ENCODE measurements at regions not wholly inside any gene's neighbourhood (a gene's known extent, or its start where the extent isn't known, plus 50 kb on each side); places are given as distances from the start of the nearest gene placed in this dataset.

- Histone ChIP-seq H3K4me1 (ENCODE audit: insufficient read depth, low read length, severe bottlenecking) (no peaks in the 10 kb centered on the region), H3K79me2 (ENCODE audit: insufficient read depth, low read length) (no peaks in the 10 kb centered on the region), H3K9me3 (ENCODE audit: low read length) (no peaks in the 10 kb centered on the region), H3K4me3 (ENCODE audit: low read depth, low read length, poor library complexity, severe bottlenecking) (no peak overlapping the region), H3K9me2 (ENCODE audit: low read depth, low read length) (no peaks in the 10 kb centered on the region), H3K4me2 (ENCODE audit: low read length) (no peak overlapping the region), H3K27ac (ENCODE audit: low read depth, low read length, poor library complexity, severe bottlenecking) (no peak overlapping the region), H3F3A (ENCODE audit: insufficient read depth, low read length) (no peaks in the 10 kb centered on the region), H3K27me3 (ENCODE audit: insufficient read depth, low read length) (no peaks in the 10 kb centered on the region), H3K36me3 (ENCODE audit: insufficient read depth, low read length) (no peaks in the 10 kb centered on the region), H2AFZ (ENCODE audit: low read length) (no peak overlapping the region), H3K9ac (ENCODE audit: low read length) (no peak overlapping the region), H4K20me1 (ENCODE audit: insufficient read depth, low read length) (no peaks in the 10 kb centered on the region)
- TF ChIP-seq, protein P1, sequence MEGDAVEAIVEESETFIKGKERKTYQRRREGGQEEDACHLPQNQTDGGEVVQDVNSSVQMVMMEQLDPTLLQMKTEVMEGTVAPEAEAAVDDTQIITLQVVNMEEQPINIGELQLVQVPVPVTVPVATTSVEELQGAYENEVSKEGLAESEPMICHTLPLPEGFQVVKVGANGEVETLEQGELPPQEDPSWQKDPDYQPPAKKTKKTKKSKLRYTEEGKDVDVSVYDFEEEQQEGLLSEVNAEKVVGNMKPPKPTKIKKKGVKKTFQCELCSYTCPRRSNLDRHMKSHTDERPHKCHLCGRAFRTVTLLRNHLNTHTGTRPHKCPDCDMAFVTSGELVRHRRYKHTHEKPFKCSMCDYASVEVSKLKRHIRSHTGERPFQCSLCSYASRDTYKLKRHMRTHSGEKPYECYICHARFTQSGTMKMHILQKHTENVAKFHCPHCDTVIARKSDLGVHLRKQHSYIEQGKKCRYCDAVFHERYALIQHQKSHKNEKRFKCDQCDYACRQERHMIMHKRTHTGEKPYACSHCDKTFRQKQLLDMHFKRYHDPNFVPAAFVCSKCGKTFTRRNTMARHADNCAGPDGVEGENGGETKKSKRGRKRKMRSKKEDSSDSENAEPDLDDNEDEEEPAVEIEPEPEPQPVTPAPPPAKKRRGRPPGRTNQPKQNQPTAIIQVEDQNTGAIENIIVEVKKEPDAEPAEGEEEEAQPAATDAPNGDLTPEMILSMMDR (IDR thresholded peaks at IDR 0.05; ENCODE audit: low read length), result no peak
- no peak for TF ChIP-seq EZH2 (IDR thresholded peaks at IDR 0.05; ENCODE audit: borderline replicate concordance, low read length)
Observed at GRCh38 chr9:7303907-7304626, 495.5 kb downstream of the DMAC1 start.

GRCh38 chr9:7300484-7300883 lies 499.1 kb downstream of the DMAC1 start:
- Histone ChIP-seq H3K27me3 (ENCODE audit: insufficient read depth, low read length) (no peaks in the 10 kb centered on the region), H3K4me3 (ENCODE audit: low read depth, low read length, poor library complexity, severe bottlenecking) (no peak overlapping the region), H3K9ac (ENCODE audit: low read length) (no peak overlapping the region), H2AFZ (ENCODE audit: low read length) (no peak overlapping the region), H3K36me3 (ENCODE audit: insufficient read depth, low read length) (no peaks in the 10 kb centered on the region), H3K27ac (ENCODE audit: low read depth, low read length, poor library complexity, severe bottlenecking) (no peak overlapping the region), H3F3A (ENCODE audit: insufficient read depth, low read length) (no peaks in the 10 kb centered on the region), H3K9me2 (ENCODE audit: low read depth, low read length) (no peaks in the 10 kb centered on the region), H3K79me2 (ENCODE audit: insufficient read depth, low read length) (no peaks in the 10 kb centered on the region), H3K4me1 (ENCODE audit: insufficient read depth, low read length, severe bottlenecking) (no peaks in the 10 kb centered on the region), H3K9me3 (ENCODE audit: low read length) (no peaks in the 10 kb centered on the region), H4K20me1 (ENCODE audit: insufficient read depth, low read length) (no peaks in the 10 kb centered on the region), H3K4me2 (ENCODE audit: low read length) (no peak overlapping the region)
- TF ChIP-seq EZH2 (IDR thresholded peaks at IDR 0.05; ENCODE audit: borderline replicate concordance, low read length), result no peak
- TF ChIP-seq, protein P1 (IDR thresholded peaks at IDR 0.05; ENCODE audit: low read length), result no peak

DNA sequence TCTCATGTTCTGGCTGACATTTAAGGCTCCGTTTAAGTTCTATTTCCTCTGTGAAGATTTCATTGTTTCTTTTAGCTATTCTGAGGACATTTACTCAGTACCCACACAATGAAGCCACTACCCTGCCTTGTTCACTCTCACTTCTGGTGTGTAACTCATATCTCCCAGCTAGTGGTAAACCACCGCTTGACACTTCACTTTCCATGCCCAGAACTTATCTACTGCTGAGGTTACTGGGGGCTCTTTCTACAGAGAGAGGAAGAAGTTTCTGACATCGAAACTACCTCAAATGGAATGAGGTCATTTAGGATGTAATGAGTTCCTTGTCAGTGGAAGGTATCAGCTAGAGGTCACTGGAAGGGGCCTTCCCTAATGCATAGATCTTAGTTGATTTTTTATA lies 501.5 kb downstream of the DMAC1 start:
- no peaks in the 10 kb centered on the region for H3K79me2 ChIP-seq (ENCODE audit: insufficient read depth, low read length)
- no peak overlapping the region for H2AFZ ChIP-seq (ENCODE audit: low read length)
- H3K9me2 ChIP-seq (ENCODE audit: low read depth, low read length), result no peaks in the 10 kb centered on the region
- H3K9ac ChIP-seq (ENCODE audit: low read length), result no peak overlapping the region
- H3K27ac ChIP-seq (ENCODE audit: low read depth, low read length, poor library complexity, severe bottlenecking), result no peak overlapping the region
- no peaks in the 10 kb centered on the region for H3K4me1 ChIP-seq (ENCODE audit: insufficient read depth, low read length, severe bottlenecking)
- no peaks in the 10 kb centered on the region for H4K20me1 ChIP-seq (ENCODE audit: insufficient read depth, low read length)
- no peaks in the 10 kb centered on the region for H3K9me3 ChIP-seq (ENCODE audit: low read length)
- H3F3A ChIP-seq (ENCODE audit: insufficient read depth, low read length), result no peaks in the 10 kb centered on the region
- no peaks in the 10 kb centered on the region for H3K27me3 ChIP-seq (ENCODE audit: insufficient read depth, low read length)
- H3K4me3 ChIP-seq (ENCODE audit: low read depth, low read length, poor library complexity, severe bottlenecking), result no peak overlapping the region
- no peak for TF ChIP-seq EZH2 (IDR thresholded peaks at IDR 0.05; ENCODE audit: borderline replicate concordance, low read length)
- TF ChIP-seq, protein P1 (IDR thresholded peaks at IDR 0.05; ENCODE audit: low read length), result no peak
- H3K36me3 ChIP-seq (ENCODE audit: insufficient read depth, low read length), result no peaks in the 10 kb centered on the region
- H3K4me2 ChIP-seq (ENCODE audit: low read length), result no peak overlapping the region
